ENCODE measurements at regions not wholly inside any gene's neighbourhood (a gene's known extent, or its start where the extent isn't known, plus 50 kb on each side); places are given as distances from the start of the nearest gene placed in this dataset.
"Not testable (repeated sequence)": the region's sequence is repeated elsewhere in the genome, so short reads cannot be mapped to it uniquely, and the experiment has no call there.

DNA sequence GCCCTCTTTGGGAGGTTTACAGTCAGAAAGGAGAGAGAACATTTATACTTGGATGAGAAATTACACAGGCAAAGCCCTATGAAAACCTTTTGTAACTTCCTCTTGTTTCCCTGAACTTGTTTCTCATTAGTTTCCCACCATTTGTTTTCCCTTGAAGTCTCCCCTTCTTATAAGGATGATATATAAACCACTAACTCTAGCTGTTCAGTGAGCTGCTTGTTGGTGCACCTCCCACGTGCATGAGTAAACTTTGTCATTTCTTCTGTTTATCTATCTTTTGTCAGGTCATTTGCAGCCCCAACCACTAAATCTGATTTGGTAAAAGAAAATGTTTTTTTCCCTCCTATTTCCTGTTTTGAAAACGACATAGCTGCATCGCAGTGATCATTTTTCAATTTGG is 919.9 kb downstream of the SLITRK1 start:
- Histone ChIP-seq H3K9me3 (no peaks in the 10 kb centered on the region), H3K27ac (no peak overlapping the region), H3K36me3 (no peaks in the 10 kb centered on the region), H3K27me3 (no peaks in the 10 kb centered on the region), H3K4me3 (no peak overlapping the region), H3K4me1 (no peaks in the 10 kb centered on the region)
- 31 to 32% methylated on average over 3 of the region's 3 CpGs for WGBS, 2 donors
- TF ChIP-seq, protein P1, sequence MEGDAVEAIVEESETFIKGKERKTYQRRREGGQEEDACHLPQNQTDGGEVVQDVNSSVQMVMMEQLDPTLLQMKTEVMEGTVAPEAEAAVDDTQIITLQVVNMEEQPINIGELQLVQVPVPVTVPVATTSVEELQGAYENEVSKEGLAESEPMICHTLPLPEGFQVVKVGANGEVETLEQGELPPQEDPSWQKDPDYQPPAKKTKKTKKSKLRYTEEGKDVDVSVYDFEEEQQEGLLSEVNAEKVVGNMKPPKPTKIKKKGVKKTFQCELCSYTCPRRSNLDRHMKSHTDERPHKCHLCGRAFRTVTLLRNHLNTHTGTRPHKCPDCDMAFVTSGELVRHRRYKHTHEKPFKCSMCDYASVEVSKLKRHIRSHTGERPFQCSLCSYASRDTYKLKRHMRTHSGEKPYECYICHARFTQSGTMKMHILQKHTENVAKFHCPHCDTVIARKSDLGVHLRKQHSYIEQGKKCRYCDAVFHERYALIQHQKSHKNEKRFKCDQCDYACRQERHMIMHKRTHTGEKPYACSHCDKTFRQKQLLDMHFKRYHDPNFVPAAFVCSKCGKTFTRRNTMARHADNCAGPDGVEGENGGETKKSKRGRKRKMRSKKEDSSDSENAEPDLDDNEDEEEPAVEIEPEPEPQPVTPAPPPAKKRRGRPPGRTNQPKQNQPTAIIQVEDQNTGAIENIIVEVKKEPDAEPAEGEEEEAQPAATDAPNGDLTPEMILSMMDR (IDR thresholded peaks at IDR 0.05): no peak
- ATAC-seq (no peak), DNase-seq (no peak), FAIRE-seq (no peak)
- intact Hi-C loops (cut with DNase I): no loop called here

DNA sequence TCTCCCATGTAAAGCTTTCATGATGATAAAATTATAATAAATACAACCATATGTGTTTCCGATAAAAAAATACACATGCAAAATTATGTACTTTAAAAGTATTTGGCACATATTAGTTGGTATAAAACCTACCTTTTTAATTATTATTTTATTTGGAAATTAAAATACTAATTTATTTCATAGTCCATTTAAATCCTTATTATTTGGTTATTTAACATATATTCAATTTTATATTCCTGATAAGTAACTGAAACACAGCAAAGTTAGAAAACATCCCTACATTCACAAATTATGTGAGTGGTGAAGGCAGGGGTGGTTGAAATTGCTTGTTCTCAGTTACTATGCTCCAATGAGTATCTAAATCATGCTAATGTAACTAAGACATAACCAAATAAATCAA is 920.5 kb downstream of the SLITRK1 start:
- no peak overlapping the region for H3K4me3 ChIP-seq
- no peaks in the 10 kb centered on the region for H3K36me3 ChIP-seq
- ATAC-seq: no peak
- intact Hi-C loops (cut with DNase I): no loop called here
- no peak for DNase-seq
- H3K27ac ChIP-seq: no peak overlapping the region
- no peaks in the 10 kb centered on the region for H3K27me3 ChIP-seq
- H3K9me3 ChIP-seq: no peaks in the 10 kb centered on the region
- 94 to 100% methylated on average over 1 of the region's 1 CpG for WGBS, 2 donors
- no peak for FAIRE-seq
- TF ChIP-seq, protein P1 (IDR thresholded peaks at IDR 0.05): no peak
- H3K4me1 ChIP-seq: no peaks in the 10 kb centered on the region

DNA sequence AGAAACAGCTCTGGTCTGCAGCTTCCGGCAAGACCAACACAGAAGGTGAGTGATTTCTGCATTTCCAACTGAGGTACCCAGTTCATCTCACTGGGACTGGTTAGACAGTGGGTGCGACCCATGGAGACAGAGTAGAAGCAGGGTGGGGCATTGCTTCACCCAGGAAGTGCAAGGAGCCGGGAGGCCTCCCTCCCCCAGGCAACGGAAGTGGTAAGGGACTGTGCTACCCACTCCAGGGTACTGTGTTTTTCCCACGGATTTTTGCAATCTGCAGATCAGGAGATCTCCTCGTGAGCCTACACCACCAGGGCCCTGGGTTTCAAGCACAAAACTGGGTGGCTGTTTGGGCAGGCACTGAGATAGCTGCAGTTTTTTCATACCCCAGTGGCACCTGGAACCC is 929.9 kb downstream of the SLITRK1 start:
- H3K36me3 ChIP-seq; H3K4me3 ChIP-seq; H3K9me3 ChIP-seq; FAIRE-seq; H3K27ac ChIP-seq; DNase-seq; H3K4me1 ChIP-seq; ATAC-seq; intact Hi-C loops (cut with DNase I); H3K27me3 ChIP-seq: not testable (repeated sequence)
- WGBS, 2 donors: 65 to 81% methylated on average over 6 of the region's 6 CpGs

DNA sequence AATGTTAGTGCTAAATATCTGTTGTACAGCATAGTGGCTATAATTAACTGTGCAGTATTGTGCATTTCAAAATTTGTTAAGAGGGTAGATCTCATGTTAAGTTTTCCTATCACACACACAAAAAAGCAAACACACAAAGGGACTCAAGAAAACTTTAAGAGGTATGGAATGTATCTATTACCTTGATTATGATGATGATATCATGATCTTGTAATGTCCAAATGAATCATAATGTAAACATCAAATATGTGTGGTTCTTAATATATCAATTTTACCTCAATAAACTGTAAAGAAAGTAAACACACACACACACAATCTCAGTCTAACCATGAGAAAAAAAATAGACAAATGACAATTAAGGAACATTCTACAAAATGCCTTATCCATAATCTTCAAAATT is 934.6 kb downstream of the SLITRK1 start:
- H3K27ac ChIP-seq: no peak overlapping the region
- DNase-seq: no peak
- H3K36me3 ChIP-seq: no peaks in the 10 kb centered on the region
- no peak overlapping the region for H3K4me3 ChIP-seq
- no peaks in the 10 kb centered on the region for H3K27me3 ChIP-seq
- intact Hi-C loops (cut with DNase I): no loop called here
- no peaks in the 10 kb centered on the region for H3K4me1 ChIP-seq
- ATAC-seq: no peak
- TF ChIP-seq, protein P1 (IDR thresholded peaks at IDR 0.05): no peak
- H3K9me3 ChIP-seq: no peaks in the 10 kb centered on the region
- FAIRE-seq: no peak

DNA sequence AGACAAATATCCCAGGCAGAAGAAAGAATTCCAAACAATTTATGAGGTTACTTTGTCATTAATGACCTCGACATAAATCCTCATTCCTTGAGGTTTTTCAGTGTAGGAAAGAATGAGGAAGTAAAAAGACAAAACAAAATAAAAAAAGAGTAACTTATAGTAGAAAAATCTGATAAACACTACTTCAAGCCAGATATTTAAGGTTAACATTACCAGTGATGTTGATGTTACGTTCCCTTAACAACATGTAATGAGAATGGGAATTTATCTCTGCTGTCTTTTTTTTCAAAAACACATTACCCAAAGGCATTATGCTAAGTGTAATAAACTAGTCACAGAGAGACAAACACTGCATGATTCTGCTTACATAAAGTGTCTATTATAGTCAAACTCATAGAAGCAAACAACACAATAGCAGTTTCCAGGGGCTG is 935.1 kb downstream of the SLITRK1 start:
- 41 to 61% methylated on average over 2 of the region's 2 CpGs for WGBS, 2 donors
- H3K36me3 ChIP-seq: no peaks in the 10 kb centered on the region
- H3K27ac ChIP-seq: no peak overlapping the region
- no peak for DNase-seq
- FAIRE-seq: no peak
- H3K4me1 ChIP-seq: no peaks in the 10 kb centered on the region
- no peak overlapping the region for H3K4me3 ChIP-seq
- no peak for ATAC-seq
- TF ChIP-seq, protein P1 (IDR thresholded peaks at IDR 0.05): no peak
- H3K9me3 ChIP-seq: no peaks in the 10 kb centered on the region
- H3K27me3 ChIP-seq: no peaks in the 10 kb centered on the region
- intact Hi-C loops (cut with DNase I): no loop called here

DNA sequence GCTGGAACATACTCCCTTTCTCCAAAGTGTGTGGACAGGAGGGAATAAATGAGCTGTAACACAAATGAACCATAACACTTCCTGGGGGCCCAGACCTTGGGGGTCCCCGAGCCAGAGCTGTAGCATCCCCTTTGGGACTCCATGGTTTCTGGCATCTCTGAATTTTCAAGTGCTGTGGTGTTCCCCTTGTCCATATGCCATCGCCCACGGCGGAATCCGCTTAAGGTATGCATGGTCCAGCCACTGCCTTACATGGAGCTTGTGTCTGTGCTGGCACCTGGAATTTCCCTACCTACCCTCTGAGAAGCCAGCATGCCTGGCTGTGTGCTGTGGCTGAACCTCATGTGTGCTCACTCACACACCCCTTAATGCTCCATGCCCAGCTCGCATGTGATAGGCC is 943.6 kb downstream of the SLITRK1 start:
- DNase-seq: peak in 1 of 6 donors; percentile 24
- TF ChIP-seq, protein P1 (IDR thresholded peaks at IDR 0.05): no peak
- WGBS, 2 donors: 82 to 88% methylated on average over 6 of the region's 6 CpGs

More for the DNA sequence above, 943.6 kb downstream of the SLITRK1 start:
- H3K9me3 ChIP-seq: no peaks in the 10 kb centered on the region
- ATAC-seq (no peak), FAIRE-seq (no peak)
- H3K4me1 ChIP-seq: no peaks in the 10 kb centered on the region
- no peak overlapping the region for H3K4me3 ChIP-seq
- H3K27me3 ChIP-seq: no peaks in the 10 kb centered on the region
- H3K36me3 ChIP-seq: no peaks in the 10 kb centered on the region
- H3K27ac ChIP-seq: no peak overlapping the region
- intact Hi-C loops (cut with DNase I): no loop called here

Data from pancreas (tissue), 10 donors.